Ovary (tissue), 7 donors: ENCODE measurements at regions not wholly inside any gene's neighbourhood (a gene's known extent, or its start where the extent isn't known, plus 50 kb on each side); places are given as distances from the start of the nearest gene placed in this dataset.
"Not testable (repeated sequence)": the region's sequence is repeated elsewhere in the genome, so short reads cannot be mapped to it uniquely, and the experiment has no call there.

Experiments used
- DNase-seq, 5 donors: peaks; one replicate each; pipeline ENCODE4 v3.0.0-alpha.2; 2019 to 2020
- H3K27ac ChIP-seq, 2 donors: fragments of 200-600 bp; one replicate each; pipeline versions ENCODE4 v1.5.1 to v1.8.0; 2019 to 2022
- H3K27me3 ChIP-seq: fragments of 200-600 bp; one replicate; pipeline ENCODE4 v1.8.0; 2022
- H3K36me3 ChIP-seq: fragments of 200-600 bp; sonication (generic); one replicate; pipeline ENCODE4 v1.5.1; 2019
- H3K4me1 ChIP-seq: one replicate; pipeline ENCODE4 v1.8.1; 2013; ENCODE audit warnings: mild to moderate bottlenecking, moderate library complexity; ENCODE audit not compliant: insufficient read depth
- H3K4me3 ChIP-seq: fragments of 200-600 bp; sonication (generic); one replicate; pipeline ENCODE4 v1.5.1; 2017
- H3K9me3 ChIP-seq, 2 donors: fragments of 200-600 bp in 1 of 2; sonication (generic) in 1 of 2; one replicate each; pipeline versions ENCODE4 v1.5.1 to v1.8.1; 2013 to 2019; ENCODE audit warnings: mild to moderate bottlenecking in 1 of 2, moderate library complexity in 1 of 2
- EP300 ChIP-seq: sonication (generic); formaldehyde crosslinking; IDR thresholded peaks from one replicate; pipeline ENCODE4 v1.6.1; 2017; ENCODE audit warnings: antibody characterized with exemption
- POLR2A ChIP-seq: fragments of 450-650 bp; IDR thresholded peaks from one replicate; pipeline ENCODE4 v1.6.1; 2017; ENCODE audit warnings: antibody characterized with exemption, mild to moderate bottlenecking, moderate library complexity
- WGBS, 3 donors: extraction: QIAGEN DNeasy Blood & Tissue Kit in 1 of 3; methylation state at CpG; one replicate each; pipeline versions ENCODE4 v1.1.5 to v1.1.7; 2013 to 2017; 5-methylcytosine and 5-hydroxymethylcytosine counted together
- intact Hi-C, 4 donors: fragments of 100-400 bp; cut with DNase I; formaldehyde crosslinking; loops; one replicate each; pipeline versions ENCODE4 v1.11.0 to v1.15.1; 2022 to 2023
- TF ChIP-seq, protein P1 (sequence below), 3 donors: fragments of 450-650 bp in 2 of 3; fragments of 200-600 bp in 1 of 3; IDR thresholded peaks; one replicate each; pipeline versions ENCODE4 v1.5.1 to v1.8.0; 2016 to 2022; ENCODE audit warnings: antibody characterized with exemption in 3 of 3, mild to moderate bottlenecking in 1 of 3
- donor health status: DM: no; HTN: no; CAD: no; lungs with moderate emphysema.
- donor health status: DM: no; HTN: no; CAD: no.
- donor health status: Bipolar disorder and iron deficiency.
- donor health status: DM: no; HTN: no; CAD: no.
- donor health status: DM: yes; HTN: yes; CAD: no.

DNA sequence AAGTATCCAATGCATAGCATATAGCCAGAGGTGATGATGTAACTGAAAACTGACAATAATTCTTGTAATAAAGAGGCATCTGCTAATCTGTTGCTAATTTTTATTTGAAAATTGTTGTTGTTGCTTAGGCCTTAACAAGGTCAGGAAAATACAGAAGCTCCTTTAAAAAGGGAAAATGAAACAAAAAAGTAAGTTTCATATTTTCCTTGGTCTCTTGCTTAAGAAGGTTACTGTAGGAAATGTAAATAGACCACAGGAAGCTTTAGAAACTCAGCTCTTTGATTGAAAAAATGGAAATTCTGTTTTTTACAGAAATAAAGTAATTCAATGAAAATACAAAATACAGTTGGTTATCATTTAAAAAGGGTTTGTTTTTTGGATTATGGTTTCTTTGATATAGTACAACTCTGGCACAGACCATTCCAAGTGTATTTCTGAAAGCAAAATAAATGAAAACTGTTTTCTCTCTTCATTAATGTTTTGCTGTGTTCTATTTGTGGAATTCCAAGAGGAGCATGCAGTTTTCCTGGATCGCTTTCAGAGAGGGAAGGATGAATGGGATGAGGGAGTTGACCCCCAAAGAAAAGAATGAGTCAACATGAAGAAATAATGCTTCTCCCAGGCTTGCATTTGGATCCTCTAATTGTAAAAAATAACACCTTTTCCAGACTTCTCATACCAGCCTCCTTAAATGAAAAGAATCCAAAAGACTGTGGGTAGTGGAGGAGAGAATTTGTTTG lies 398.0 kb upstream of the FAR2 start:
- no peak overlapping the region for H3K4me3 ChIP-seq
- TF ChIP-seq EP300: no peak
- TF ChIP-seq, protein P1, sequence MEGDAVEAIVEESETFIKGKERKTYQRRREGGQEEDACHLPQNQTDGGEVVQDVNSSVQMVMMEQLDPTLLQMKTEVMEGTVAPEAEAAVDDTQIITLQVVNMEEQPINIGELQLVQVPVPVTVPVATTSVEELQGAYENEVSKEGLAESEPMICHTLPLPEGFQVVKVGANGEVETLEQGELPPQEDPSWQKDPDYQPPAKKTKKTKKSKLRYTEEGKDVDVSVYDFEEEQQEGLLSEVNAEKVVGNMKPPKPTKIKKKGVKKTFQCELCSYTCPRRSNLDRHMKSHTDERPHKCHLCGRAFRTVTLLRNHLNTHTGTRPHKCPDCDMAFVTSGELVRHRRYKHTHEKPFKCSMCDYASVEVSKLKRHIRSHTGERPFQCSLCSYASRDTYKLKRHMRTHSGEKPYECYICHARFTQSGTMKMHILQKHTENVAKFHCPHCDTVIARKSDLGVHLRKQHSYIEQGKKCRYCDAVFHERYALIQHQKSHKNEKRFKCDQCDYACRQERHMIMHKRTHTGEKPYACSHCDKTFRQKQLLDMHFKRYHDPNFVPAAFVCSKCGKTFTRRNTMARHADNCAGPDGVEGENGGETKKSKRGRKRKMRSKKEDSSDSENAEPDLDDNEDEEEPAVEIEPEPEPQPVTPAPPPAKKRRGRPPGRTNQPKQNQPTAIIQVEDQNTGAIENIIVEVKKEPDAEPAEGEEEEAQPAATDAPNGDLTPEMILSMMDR (IDR thresholded peaks at IDR 0.05): no peak
- TF ChIP-seq POLR2A: no peak
- DNase-seq: no peak
- no peaks in the 10 kb centered on the region for H3K9me3 ChIP-seq
- H3K27ac ChIP-seq: no peak overlapping the region
- WGBS, 3 donors: 9 to 12% (median 10%) methylated on average over 1 of the region's 1 CpG
- intact Hi-C loops: no loop called here
- H3K4me1 ChIP-seq: no peaks in the 10 kb centered on the region
- H3K27me3 ChIP-seq: no peaks in the 10 kb centered on the region
- no peaks in the 10 kb centered on the region for H3K36me3 ChIP-seq

- WGBS, 3 donors: 64 to 80% (median 65%) methylated on average over 1 of the region's 1 CpG
Measured at GRCh38 chr12:28755027-28755426, 394.1 kb upstream of the FAR2 start.

DNA sequence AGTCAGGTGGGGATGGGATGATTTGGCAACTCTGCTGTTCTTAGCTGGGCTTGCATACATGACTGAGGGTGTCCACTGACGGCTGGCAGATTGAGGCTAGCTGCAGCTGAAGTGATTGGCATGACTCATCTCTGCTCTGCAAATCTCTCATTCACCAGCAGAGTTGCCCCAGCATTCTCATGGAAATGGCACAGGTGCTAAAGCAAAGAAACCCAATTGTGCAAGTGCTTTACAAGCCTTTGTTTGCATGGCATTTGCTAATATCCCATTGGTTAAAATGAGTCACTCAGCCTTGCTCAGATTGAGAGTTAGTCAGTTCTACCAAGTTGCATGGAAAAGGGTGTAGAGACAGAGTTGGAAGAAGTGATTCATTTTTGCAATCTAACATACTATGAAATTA lies 389.7 kb upstream of the FAR2 start:
- Histone ChIP-seq H3K4me3 (no peak overlapping the region), H3K4me1 (no peaks in the 10 kb centered on the region), H3K27ac (no peak overlapping the region), H3K36me3 (no peaks in the 10 kb centered on the region), H3K9me3 (no peaks in the 10 kb centered on the region), H3K27me3 (no peaks in the 10 kb centered on the region)
- TF ChIP-seq POLR2A (no peak), EP300 (no peak)
- TF ChIP-seq, protein P1 (IDR thresholded peaks at IDR 0.05): no peak
- DNase-seq: no peak
- intact Hi-C loops: no loop called here
- 70 to 76% (median 71%) methylated on average over 1 of the region's 1 CpG for WGBS, 3 donors

More at GRCh38 chr12:28755027-28755426, 394.1 kb upstream of the FAR2 start:
- TF ChIP-seq EP300 (no peak), POLR2A (no peak)
- TF ChIP-seq, protein P1 (IDR thresholded peaks at IDR 0.05): no peak
- DNase-seq: no peak
- no peaks in the 10 kb centered on the region for H3K9me3 ChIP-seq
- H3K27ac ChIP-seq: no peak overlapping the region
- no peak overlapping the region for H3K4me3 ChIP-seq
- H3K27me3 ChIP-seq: no peaks in the 10 kb centered on the region
- intact Hi-C loops: no loop called here
- H3K4me1 ChIP-seq: no peaks in the 10 kb centered on the region
- no peaks in the 10 kb centered on the region for H3K36me3 ChIP-seq

DNA sequence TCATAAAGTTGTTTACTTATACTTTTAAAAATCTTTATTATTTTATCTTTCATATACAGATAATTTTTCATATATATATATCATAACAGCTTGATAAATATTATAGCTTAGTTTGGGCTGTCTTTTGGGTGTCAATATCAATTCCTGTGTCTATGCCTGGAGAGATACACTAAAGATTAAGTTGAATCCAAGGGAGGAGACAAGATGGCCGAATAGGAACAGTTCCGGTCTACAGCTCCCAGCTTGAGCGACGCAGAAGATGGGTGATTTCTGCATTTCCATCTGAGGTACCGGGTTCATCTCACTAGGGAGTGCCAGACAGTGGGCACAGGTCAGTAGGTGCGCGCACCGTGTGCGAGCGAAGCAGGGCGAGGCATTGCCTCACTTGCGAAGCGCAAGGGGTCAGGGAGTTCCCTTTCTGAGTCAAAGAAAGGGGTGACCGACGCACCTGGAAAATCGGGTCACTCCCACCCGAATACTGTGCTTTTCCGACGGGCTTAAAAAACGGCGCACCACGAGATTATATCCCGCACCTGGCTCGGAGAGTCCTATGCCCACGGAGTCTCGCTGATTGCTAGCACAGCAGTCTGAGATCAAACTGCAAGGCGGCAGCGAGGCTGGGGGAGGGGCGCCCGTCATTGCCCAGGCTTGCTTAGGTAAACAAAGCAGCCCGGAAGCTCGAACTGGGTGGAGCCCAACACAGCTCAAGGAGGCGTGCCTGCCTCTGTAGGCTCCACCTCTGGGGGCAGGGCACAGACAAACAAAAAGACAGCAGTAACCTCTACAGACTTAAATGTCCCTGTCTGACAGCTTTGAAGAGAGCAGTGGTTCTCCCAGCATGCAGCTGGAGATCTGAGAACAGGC lies 388.8 kb upstream of the FAR2 start:
- 89 to 92% (median 90%) methylated on average over 32 to 33 of the region's 33 CpGs for WGBS, 3 donors
- H3K4me3 ChIP-seq, intact Hi-C loops, H3K4me1 ChIP-seq, DNase-seq, H3K36me3 ChIP-seq, H3K27me3 ChIP-seq, H3K27ac ChIP-seq, H3K9me3 ChIP-seq: not testable (repeated sequence)

- H3K27me3 ChIP-seq, DNase-seq, H3K27ac ChIP-seq, intact Hi-C loops, H3K4me1 ChIP-seq, H3K4me3 ChIP-seq, H3K9me3 ChIP-seq, H3K36me3 ChIP-seq: not testable (repeated sequence)
- 93% methylated on average over 5 of the region's 5 CpGs for WGBS, 3 donors
Measured at GRCh38 chr12:28761897-28762296, 387.2 kb upstream of the FAR2 start.
